ENCODE measurements at regions not wholly inside any gene's neighbourhood (a gene's known extent, or its start where the extent isn't known, plus 50 kb on each side); places are given as distances from the start of the nearest gene placed in this dataset.

DNA sequence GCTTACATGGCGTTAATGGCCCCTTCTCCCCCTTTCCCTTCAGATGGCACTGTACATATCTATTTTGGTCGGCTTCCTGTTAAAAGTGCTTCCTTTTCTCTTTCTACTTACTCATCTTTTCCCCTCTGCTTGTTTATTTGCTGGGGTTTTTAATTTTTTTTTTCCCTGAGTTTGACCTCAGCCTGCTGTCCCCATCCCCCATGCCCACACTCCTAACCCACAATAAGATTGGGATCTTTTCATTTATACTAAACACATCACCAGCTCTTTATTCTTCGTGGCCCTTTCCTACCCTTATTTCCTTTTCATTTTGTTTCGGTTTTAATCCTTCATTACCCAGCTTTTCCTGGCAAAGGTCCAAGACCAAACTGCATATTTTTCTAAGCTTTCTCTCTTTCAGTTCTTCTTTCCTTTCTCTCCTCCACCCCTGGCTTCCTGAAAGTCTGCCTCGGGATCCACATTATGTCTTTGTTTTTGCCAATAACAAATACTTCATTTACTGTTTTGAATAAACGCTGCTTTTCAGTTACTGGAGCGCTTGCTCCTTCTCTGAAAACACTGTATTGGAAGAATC is 152.0 kb upstream of the USP9X start (continued):
- no peak for TF ChIP-seq KDM5A (IDR thresholded peaks at IDR 0.05; ENCODE audit: low read length)
- no peak for TF ChIP-seq NRF1 (IDR thresholded peaks at IDR 0.05; ENCODE audit: low read depth, low read length)

Data from H1 (cell line).